Ascending aorta (tissue), 2 donors: ENCODE measurements at regions not wholly inside any gene's neighbourhood (a gene's known extent, or its start where the extent isn't known, plus 50 kb on each side); places are given as distances from the start of the nearest gene placed in this dataset.

Source experiments
- DNase-seq, 2 donors: peaks; one replicate each; pipeline ENCODE4 v3.0.0-alpha.2; 2019; ENCODE audit warnings: low spot score in 2 of 2
- H3K27ac ChIP-seq, 2 donors: fragments of 200-600 bp; sonication (generic); one replicate each; pipeline ENCODE4 v1.5.1; 2016 to 2017; ENCODE audit warnings: mild to moderate bottlenecking in 1 of 2
- H3K27me3 ChIP-seq: fragments of 200-600 bp; sonication (generic); one replicate; pipeline ENCODE4 v1.5.1; 2017
- H3K36me3 ChIP-seq, 2 donors: fragments of 200-600 bp; sonication (generic); one replicate each; pipeline ENCODE4 v1.5.1; 2016
- H3K4me1 ChIP-seq, 2 donors: fragments of 200-600 bp; sonication (generic); one replicate each; pipeline ENCODE4 v1.5.1; 2016 to 2017; ENCODE audit warnings: mild to moderate bottlenecking in 1 of 2
- H3K4me3 ChIP-seq, 2 donors: fragments of 200-600 bp; sonication (generic); one replicate each; pipeline ENCODE4 v1.5.1; 2016 to 2017; ENCODE audit warnings: mild to moderate bottlenecking in 1 of 2
- H3K9me3 ChIP-seq, 2 donors: fragments of 200-600 bp; sonication (generic); one replicate each; pipeline ENCODE4 v1.5.1; 2016
- CTCF ChIP-seq, 3 experiments: fragments of 200-600 bp in 2 of 3; fragments of 450-650 bp in 1 of 3; sonication (generic) in 2 of 3; IDR thresholded peaks; one replicate each; pipeline ENCODE4 v1.5.1; 2016 to 2019; ENCODE audit warnings: antibody characterized with exemption in 3 of 3, mild to moderate bottlenecking in 1 of 3, moderate library complexity in 1 of 3
- intact Hi-C: fragments of 100-400 bp; cut with DNase I; formaldehyde crosslinking; loops from one replicate; pipeline ENCODE4 v1.15.1; 2023

- no peak for TF ChIP-seq CTCF (IDR thresholded peaks at IDR 0.05)
- intact Hi-C loops = no loop called here
- Histone ChIP-seq H3K4me3 (no peak overlapping the region), H3K4me1 (no peaks in the 10 kb centered on the region), H3K9me3 (no peaks in the 10 kb centered on the region), H3K27ac (no peak overlapping the region), H3K36me3 (no peaks in the 10 kb centered on the region), H3K27me3 (no peaks in the 10 kb centered on the region)
- DNase-seq = no peak
Observed at GRCh38 chr1:58072450-58072849, 474.1 kb downstream of the OMA1 start.

GRCh38 chr1:58067082-58067481 is 479.4 kb downstream of the OMA1 start:
- no peak overlapping the region for H3K27ac ChIP-seq
- no peak for TF ChIP-seq CTCF (IDR thresholded peaks at IDR 0.05)
- H3K4me1 ChIP-seq = no peaks in the 10 kb centered on the region
- H3K9me3 ChIP-seq = no peaks in the 10 kb centered on the region
- intact Hi-C loops = no loop called here
- no peaks in the 10 kb centered on the region for H3K27me3 ChIP-seq
- no peak overlapping the region for H3K4me3 ChIP-seq
- H3K36me3 ChIP-seq = no peaks in the 10 kb centered on the region
- DNase-seq = no peak

- intact Hi-C loops = no loop called here
- Histone ChIP-seq H3K9me3 (no peaks in the 10 kb centered on the region), H3K4me3 (no peak overlapping the region), H3K27me3 (no peaks in the 10 kb centered on the region), H3K27ac (no peak overlapping the region), H3K4me1 (no peaks in the 10 kb centered on the region), H3K36me3 (no peaks in the 10 kb centered on the region)
- TF ChIP-seq CTCF (IDR thresholded peaks at IDR 0.05) = no peak
- no peak for DNase-seq
Observed at GRCh38 chr1:58065520-58065919, 481.0 kb downstream of the OMA1 start.

- H3K9me3 ChIP-seq = no peaks in the 10 kb centered on the region
- no peaks in the 10 kb centered on the region for H3K36me3 ChIP-seq
- H3K27ac ChIP-seq = no peak overlapping the region
- intact Hi-C loops = no loop called here
- TF ChIP-seq CTCF (IDR thresholded peaks at IDR 0.05) = no peak
- no peaks in the 10 kb centered on the region for H3K4me1 ChIP-seq
- no peak for DNase-seq
- H3K27me3 ChIP-seq = no peaks in the 10 kb centered on the region
- H3K4me3 ChIP-seq = no peak overlapping the region
Observed at GRCh38 chr1:58064166-58064565, 482.4 kb downstream of the OMA1 start.

- H3K27me3 ChIP-seq = no peaks in the 10 kb centered on the region
- no peak overlapping the region for H3K4me3 ChIP-seq
- no peak for DNase-seq
- H3K27ac ChIP-seq = no peak overlapping the region
- intact Hi-C loops = no loop called here
- no peaks in the 10 kb centered on the region for H3K4me1 ChIP-seq
- no peaks in the 10 kb centered on the region for H3K9me3 ChIP-seq
- no peaks in the 10 kb centered on the region for H3K36me3 ChIP-seq
- no peak for TF ChIP-seq CTCF (IDR thresholded peaks at IDR 0.05)
Observed at GRCh38 chr1:58063095-58063494, 483.4 kb downstream of the OMA1 start.

- no peaks in the 10 kb centered on the region for H3K36me3 ChIP-seq
- H3K27me3 ChIP-seq = no peaks in the 10 kb centered on the region
- no peak for TF ChIP-seq CTCF (IDR thresholded peaks at IDR 0.05)
- intact Hi-C loops = no loop called here
- no peak overlapping the region for H3K4me3 ChIP-seq
- H3K27ac ChIP-seq = no peak overlapping the region
- DNase-seq = no peak
- H3K4me1 ChIP-seq = no peaks in the 10 kb centered on the region
- H3K9me3 ChIP-seq = no peaks in the 10 kb centered on the region
Observed at GRCh38 chr1:58062635-58063034, 483.9 kb downstream of the OMA1 start.
